HEK293 (cell line): ENCODE measurements at regions not wholly inside any gene's neighbourhood (a gene's known extent, or its start where the extent isn't known, plus 50 kb on each side); places are given as distances from the start of the nearest gene placed in this dataset.

Experiments used
- CTCF ChIA-PET: fragments of 350-600 bp; formaldehyde crosslinking; extraction: SDS; loops from one replicate; lab custom pipeline; 2021; ENCODE audit warnings: antibody characterized with exemption; lab: Yijun Ruan, JAX
- POLR2A ChIA-PET: fragments of 300-600 bp; formaldehyde crosslinking; extraction: SDS; loops from one replicate; lab custom pipeline; 2020; ENCODE audit warnings: antibody characterized with exemption, inconsistent platforms; lab: Yijun Ruan, JAX
- H3K27ac ChIP-seq: fragments of 200-500 bp; sonication (Bioruptor generic); 2 replicates; pipeline ENCODE4 v1.5.1; 2014; ENCODE audit warnings: low read depth, low read length, control low read depth, inconsistent platforms; ENCODE audit errors: extremely low read depth
- H3K36me3 ChIP-seq, 2 experiments: fragments of 200-500 bp in 1 of 2; sonication (Bioruptor generic) in 1 of 2; 1 replicate in 1 of 2; 2 replicates in 1 of 2; pipeline ENCODE4 v1.5.1; 2014 to 2017; ENCODE audit warnings: inconsistent platforms in 2 of 2, low read length in 2 of 2; ENCODE audit not compliant: control insufficient read depth in 2 of 2, insufficient read depth in 1 of 2
- H3K4me1 ChIP-seq: fragments of 200-500 bp; sonication (Bioruptor generic); 2 replicates; pipeline ENCODE4 v1.5.1; 2014; ENCODE audit warnings: mild to moderate bottlenecking, low read length, inconsistent platforms; ENCODE audit not compliant: control insufficient read depth, insufficient read depth
- H3K4me3 ChIP-seq: 2 replicates; pipeline ENCODE4 v1.5.1; 2011; ENCODE audit warnings: low read depth, mild to moderate bottlenecking, control low read depth, low read length, moderate library complexity
- H3K9me3 ChIP-seq: fragments of 200-500 bp; sonication (Bioruptor generic); 2 replicates; pipeline ENCODE4 v1.5.1; 2014; ENCODE audit warnings: low read depth, low read length, inconsistent platforms; ENCODE audit not compliant: control insufficient read depth, insufficient read depth
- BCL6B ChIP-seq: fragments of 450-650 bp; formaldehyde crosslinking; IDR thresholded peaks from 2 replicates; pipeline ENCODE4 v1.5.1; 2017; ENCODE audit warnings: missing biosample characterization, missing genetic modification characterization
- ELK4 ChIP-seq: IDR thresholded peaks from 2 replicates; pipeline ENCODE4 v1.6.1; 2011; ENCODE audit warnings: mild to moderate bottlenecking, low read depth, low read length, borderline replicate concordance
- GFI1B ChIP-seq: fragments of 450-650 bp; formaldehyde crosslinking; IDR thresholded peaks from 2 replicates; pipeline ENCODE4 v1.5.1; 2016; ENCODE audit warnings: missing biosample characterization, missing genetic modification characterization
- GLIS1 ChIP-seq: fragments of 450-650 bp; formaldehyde crosslinking; IDR thresholded peaks from 2 replicates; pipeline ENCODE4 v1.5.1; 2016; ENCODE audit warnings: missing biosample characterization, missing genetic modification characterization
- HOXC10 ChIP-seq: sonication (generic); formaldehyde crosslinking; IDR thresholded peaks from 2 replicates; pipeline ENCODE4 v1.8.1; 2023; ENCODE audit warnings: mild to moderate bottlenecking, missing genetic modification reagents
- KLF8 ChIP-seq: fragments of 450-650 bp; formaldehyde crosslinking; IDR thresholded peaks from 2 replicates; pipeline ENCODE4 v1.5.1; 2016; ENCODE audit warnings: missing biosample characterization, missing genetic modification characterization
- PATZ1 ChIP-seq: fragments of 450-650 bp; formaldehyde crosslinking; IDR thresholded peaks from 2 replicates; pipeline ENCODE4 v1.5.1; 2016; ENCODE audit warnings: missing biosample characterization, missing genetic modification characterization
- TCF7L2 ChIP-seq: IDR thresholded peaks from 2 replicates; pipeline ENCODE4 v1.6.1; 2011; ENCODE audit warnings: low read depth, mild to moderate bottlenecking, inconsistent platforms, low read length, moderate library complexity, borderline replicate concordance
- WT1 ChIP-seq: fragments of 450-650 bp; formaldehyde crosslinking; IDR thresholded peaks from 2 replicates; pipeline ENCODE4 v1.5.1; 2016; ENCODE audit warnings: missing biosample characterization, missing genetic modification characterization
- ZNF114 ChIP-seq: fragments of 450-650 bp; formaldehyde crosslinking; IDR thresholded peaks from 2 replicates; pipeline ENCODE4 v1.5.0; 2017; ENCODE audit warnings: missing biosample characterization, missing genetic modification characterization
- ZNF133 ChIP-seq: fragments of 450-650 bp; formaldehyde crosslinking; IDR thresholded peaks from 2 replicates; pipeline ENCODE4 v1.5.1; 2016; ENCODE audit warnings: missing biosample characterization, missing genetic modification characterization
- ZNF148 ChIP-seq: fragments of 450-650 bp; formaldehyde crosslinking; IDR thresholded peaks from 2 replicates; pipeline ENCODE4 v1.5.0; 2017; ENCODE audit warnings: missing biosample characterization, missing genetic modification characterization, borderline replicate concordance
- ZNF169 ChIP-seq: fragments of 450-650 bp; formaldehyde crosslinking; IDR thresholded peaks from 2 replicates; pipeline ENCODE4 v1.5.1; 2016; ENCODE audit warnings: missing biosample characterization, missing genetic modification characterization
- ZNF2 ChIP-seq: fragments of 450-650 bp; formaldehyde crosslinking; IDR thresholded peaks from 2 replicates; pipeline ENCODE4 v1.5.1; 2016; ENCODE audit warnings: missing biosample characterization, missing genetic modification characterization
- ZNF37A ChIP-seq: fragments of 450-650 bp; IDR thresholded peaks from 2 replicates; pipeline ENCODE4 v1.5.1; 2018; ENCODE audit warnings: missing biosample characterization, missing genetic modification characterization
- ZNF404 ChIP-seq: fragments of 450-650 bp; formaldehyde crosslinking; IDR thresholded peaks from 2 replicates; pipeline ENCODE4 v1.5.1; 2017; ENCODE audit warnings: missing biosample characterization, missing genetic modification characterization
- ZNF449 ChIP-seq: fragments of 450-650 bp; formaldehyde crosslinking; IDR thresholded peaks from 2 replicates; pipeline ENCODE4 v1.5.1; 2017; ENCODE audit warnings: missing biosample characterization, mild to moderate bottlenecking, missing genetic modification characterization, moderate library complexity
- ZNF48 ChIP-seq: fragments of 450-650 bp; formaldehyde crosslinking; IDR thresholded peaks from 2 replicates; pipeline ENCODE4 v1.5.1; 2016; ENCODE audit warnings: missing biosample characterization, missing genetic modification characterization
- ZNF600 ChIP-seq: fragments of 450-650 bp; formaldehyde crosslinking; IDR thresholded peaks from 2 replicates; pipeline ENCODE4 v1.5.1; 2016; ENCODE audit warnings: missing biosample characterization, missing genetic modification characterization
- ZNF660 ChIP-seq: fragments of 450-650 bp; IDR thresholded peaks from 2 replicates; pipeline ENCODE4 v1.5.1; 2018; ENCODE audit warnings: missing biosample characterization, mild to moderate bottlenecking, missing genetic modification characterization
- ZNF670 ChIP-seq: fragments of 450-650 bp; formaldehyde crosslinking; IDR thresholded peaks from 2 replicates; pipeline ENCODE4 v1.5.1; 2016; ENCODE audit warnings: missing biosample characterization, missing genetic modification characterization, low read depth
- ZNF704 ChIP-seq: fragments of 450-650 bp; formaldehyde crosslinking; IDR thresholded peaks from 2 replicates; pipeline ENCODE4 v1.5.1; 2016; ENCODE audit warnings: missing biosample characterization, missing genetic modification characterization
- ZNF777 ChIP-seq: fragments of 450-650 bp; formaldehyde crosslinking; IDR thresholded peaks from 2 replicates; pipeline ENCODE4 v1.5.1; 2017; ENCODE audit warnings: missing biosample characterization, missing genetic modification characterization, borderline replicate concordance
- ZNF785 ChIP-seq: fragments of 450-650 bp; formaldehyde crosslinking; IDR thresholded peaks from 2 replicates; pipeline ENCODE4 v1.5.1; 2016; ENCODE audit warnings: missing biosample characterization, missing genetic modification characterization

- ChIA-PET CTCF (interaction anchor here (0.7 kb wide), 1 partner anchor 278 kb away, joined by 3 read pairs; no protein-coding TSS in a partner anchor), POLR2A (no interaction called here)
- no peak overlapping the region for H3K4me3 ChIP-seq
- no peaks in the 10 kb centered on the region; the same call in 1 of the 2 replicates for H3K4me1 ChIP-seq
- no peaks in the 10 kb centered on the region for H3K36me3 ChIP-seq
- no peak overlapping the region for H3K27ac ChIP-seq
- H3K9me3 ChIP-seq: no peaks in the 10 kb centered on the region
- TF ChIP-seq ZNF148 (no peak), HOXC10 (CRISPR knock-in tag) (no peak), ZNF704 (tag by site-specific recombination) (no peak), ZNF114 (tag by site-specific recombination) (no peak), ZNF37A (tag by site-specific recombination) (no peak), ZNF600 (tag by site-specific recombination) (no peak), ZNF133 (tag by site-specific recombination) (no peak), ZNF777 (tag by site-specific recombination) (no peak)
- TF ChIP-seq, all 188 proteins: peak for 0
Observed at GRCh38 chr7:3159039-3159438, 115.4 kb upstream of the CARD11 start.

GRCh38 chr7:3159445-3159844, 115.8 kb upstream of the CARD11 start:
- POLR2A ChIA-PET: no interaction called here

More at GRCh38 chr7:3159445-3159844, 115.8 kb upstream of the CARD11 start:
- H3K4me3 ChIP-seq: no peak overlapping the region
- no peaks in the 10 kb centered on the region; the same call in 1 of the 2 replicates for H3K4me1 ChIP-seq
- TF ChIP-seq WT1 (tag by site-specific recombination) (no peak), ZNF169 (no peak), ZNF785 (tag by site-specific recombination) (no peak), ZNF600 (tag by site-specific recombination) (no peak), ZNF114 (tag by site-specific recombination) (no peak), ZNF404 (no peak), PATZ1 (tag by site-specific recombination) (no peak), KLF8 (no peak), ZNF449 (no peak), ZNF2 (tag by site-specific recombination) (no peak), GLIS1 (tag by site-specific recombination) (no peak), ELK4 (no peak), GFI1B (tag by site-specific recombination) (no peak), ZNF660 (tag by site-specific recombination) (no peak), ZNF48 (tag by site-specific recombination) (no peak), TCF7L2 (no peak), ZNF670 (tag by site-specific recombination) (no peak), BCL6B (tag by site-specific recombination) (no peak)
- no peaks in the 10 kb centered on the region for H3K9me3 ChIP-seq
- CTCF ChIA-PET: no interaction called here
- no peak overlapping the region for H3K27ac ChIP-seq
- no peaks in the 10 kb centered on the region for H3K36me3 ChIP-seq
